Activated naive CD4-positive, alpha-beta T cell treated with Interleukin-2 at 50 U/mL for 16 hours (primary cell): ENCODE measurements at regions not wholly inside any gene's neighbourhood (a gene's known extent, or its start where the extent isn't known, plus 50 kb on each side); places are given as distances from the start of the nearest gene placed in this dataset.
"Not testable (repeated sequence)": the region's sequence is repeated elsewhere in the genome, so short reads cannot be mapped to it uniquely, and the experiment has no call there.

Experiments used
- DNase-seq: peaks from one replicate; pipeline ENCODE4 v3.0.0-alpha.2; 2020

DNA sequence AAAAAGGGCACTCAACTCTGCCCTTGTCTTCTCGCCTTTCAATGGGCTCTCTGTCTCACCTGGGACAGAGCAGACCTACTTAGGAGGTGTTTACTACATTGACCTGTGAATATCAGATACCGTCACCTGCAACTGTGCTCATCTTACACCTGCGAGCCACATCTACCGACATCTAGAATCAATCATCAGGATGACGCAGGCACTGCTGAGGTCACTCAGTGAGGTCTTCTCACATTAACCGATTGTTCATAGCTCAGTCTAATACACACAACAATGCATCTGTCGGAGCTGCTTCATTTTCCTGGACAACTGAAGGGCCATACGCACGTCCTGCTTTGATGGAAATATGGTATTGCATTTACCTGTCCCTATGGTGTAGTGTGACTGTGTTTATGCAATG is 211.9 kb downstream of the FGF9 start:
- no peak for DNase-seq

DNA sequence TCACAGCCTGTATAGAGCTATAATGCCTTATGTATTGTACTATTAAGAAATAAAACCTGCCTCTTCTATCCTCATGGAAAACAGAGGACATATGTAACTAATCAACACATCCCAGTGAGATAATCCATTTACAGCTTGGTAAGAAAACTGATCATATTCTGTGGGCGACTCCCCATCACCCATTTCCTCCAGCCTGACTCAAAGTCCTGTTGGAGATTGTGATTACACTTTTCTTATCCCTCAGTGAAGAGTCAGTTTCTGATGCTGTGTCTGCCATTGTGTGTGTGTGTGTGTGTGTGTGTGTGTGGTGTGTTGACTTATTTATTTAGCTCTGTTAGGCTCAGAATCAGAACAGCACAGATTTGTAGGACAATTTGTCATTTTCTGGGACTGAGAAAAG is 212.8 kb downstream of the FGF9 start:
- no peak for DNase-seq

DNA sequence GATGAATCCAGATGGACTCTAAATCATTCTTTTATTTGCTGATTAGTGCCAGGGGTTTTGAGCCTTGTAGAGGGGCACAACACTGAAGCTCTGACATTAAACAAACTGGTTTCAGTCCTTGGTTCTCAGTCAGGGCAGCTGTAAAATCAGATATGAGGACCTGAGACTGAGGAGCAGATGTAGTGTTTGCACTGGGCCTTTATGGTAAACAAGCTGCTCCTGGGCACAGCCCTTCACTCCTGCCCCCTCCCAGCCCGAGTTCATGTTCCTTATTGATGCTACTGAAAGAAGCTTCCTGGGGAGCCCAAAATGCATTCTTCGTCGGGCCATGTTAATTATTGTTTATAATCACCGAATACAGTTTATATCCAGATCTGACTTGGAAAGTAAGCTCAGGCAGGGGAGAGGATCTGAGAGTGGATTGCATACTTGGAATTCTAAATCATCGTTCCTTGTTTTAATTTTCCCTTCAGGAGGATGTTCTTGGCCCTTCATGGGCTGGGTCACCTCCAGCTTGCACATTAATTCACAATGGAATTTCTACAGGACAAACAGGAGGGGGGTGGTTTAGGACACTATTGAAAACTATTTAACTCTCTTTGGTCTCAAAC is 213.5 kb downstream of the FGF9 start:
- no peak for DNase-seq

DNA sequence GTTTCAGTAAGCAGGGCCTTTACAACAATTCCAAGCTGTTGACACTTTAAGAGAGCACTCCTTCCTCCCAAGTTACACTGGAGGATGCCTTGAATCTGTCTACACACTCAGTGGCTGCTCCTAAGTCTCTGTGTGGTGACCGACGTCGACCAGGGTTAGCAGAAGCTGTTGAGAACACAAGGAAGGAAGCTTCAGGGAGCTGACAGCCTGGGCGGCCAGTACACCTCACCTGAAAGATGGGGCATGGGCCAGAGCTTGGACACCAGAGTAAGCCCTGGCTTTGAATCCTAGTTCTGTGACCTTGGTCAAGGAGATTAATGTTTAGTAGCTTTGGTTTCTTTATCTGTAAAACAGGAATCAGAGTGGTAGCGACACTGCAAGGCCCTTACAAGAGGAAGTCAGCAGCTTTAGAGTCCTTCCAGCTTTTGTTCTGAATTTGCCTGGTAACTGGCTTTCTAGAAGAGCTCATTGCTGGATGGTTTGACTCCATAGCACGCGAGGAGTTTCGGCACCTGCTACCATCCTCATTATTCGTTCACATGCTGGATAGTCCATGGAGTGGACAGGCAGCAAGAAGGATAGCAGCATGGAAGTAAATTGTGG is 214.2 kb downstream of the FGF9 start:
- DNase-seq: no peak

DNA sequence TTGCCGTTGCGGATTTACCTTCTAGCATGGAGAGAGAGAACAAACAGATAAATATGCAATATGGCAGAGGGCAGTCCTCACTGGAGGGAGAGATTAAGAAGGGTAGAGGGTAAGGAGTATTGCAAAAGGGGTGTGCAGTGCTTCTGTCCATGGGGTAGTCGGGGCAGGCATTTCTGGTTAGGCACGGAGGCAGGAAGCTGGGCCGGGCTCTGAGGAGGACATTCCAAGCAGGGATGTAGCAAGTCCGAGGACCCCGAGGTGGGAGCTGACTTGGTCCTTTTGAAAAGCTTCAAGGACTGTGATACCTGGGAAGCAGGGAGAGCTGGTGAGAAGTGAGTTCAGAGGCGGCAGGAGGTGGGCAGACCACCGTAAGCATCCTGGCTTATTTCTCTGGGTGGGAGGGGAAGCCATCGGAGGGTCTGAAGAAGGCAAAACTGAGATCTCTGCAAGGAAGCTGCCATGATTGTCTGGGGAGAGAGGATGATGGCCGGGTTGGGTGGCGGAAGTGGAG is 214.9 kb downstream of the FGF9 start:
- DNase-seq: no peak

DNA sequence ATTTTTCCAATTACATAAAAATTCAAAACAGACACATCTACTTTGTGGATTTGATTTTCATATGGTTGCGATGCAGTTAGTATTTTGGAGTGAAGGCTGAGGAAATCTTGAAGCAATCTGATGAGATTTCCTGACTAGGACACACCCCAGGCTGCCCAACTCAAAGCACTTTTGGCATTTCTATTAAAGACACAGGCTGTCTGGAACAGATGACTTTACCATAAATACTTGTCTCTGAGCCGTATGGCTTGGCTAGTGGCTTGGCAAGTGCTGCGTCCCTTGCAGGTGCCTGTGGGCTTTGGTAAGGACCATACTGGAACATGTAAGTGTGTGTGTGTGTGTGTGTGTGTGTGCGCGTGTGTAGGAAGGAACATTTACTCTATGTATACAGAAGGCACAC is 218.8 kb downstream of the FGF9 start:
- no peak for DNase-seq

DNA sequence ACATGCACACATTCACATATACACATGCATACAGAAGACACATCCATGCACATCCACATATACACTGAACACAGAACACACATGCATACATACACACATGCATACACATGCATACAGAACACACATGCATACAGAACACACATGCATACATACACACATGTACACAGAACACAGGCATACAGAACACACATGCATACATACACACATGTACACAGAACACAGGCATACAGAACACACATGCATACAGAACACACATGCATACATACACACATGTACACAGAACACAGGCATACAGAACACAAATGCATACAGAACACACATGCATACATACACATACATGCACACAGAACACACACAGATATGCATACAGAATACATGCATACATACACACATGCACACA is 219.3 kb downstream of the FGF9 start:
- not testable (repeated sequence) for DNase-seq

DNA sequence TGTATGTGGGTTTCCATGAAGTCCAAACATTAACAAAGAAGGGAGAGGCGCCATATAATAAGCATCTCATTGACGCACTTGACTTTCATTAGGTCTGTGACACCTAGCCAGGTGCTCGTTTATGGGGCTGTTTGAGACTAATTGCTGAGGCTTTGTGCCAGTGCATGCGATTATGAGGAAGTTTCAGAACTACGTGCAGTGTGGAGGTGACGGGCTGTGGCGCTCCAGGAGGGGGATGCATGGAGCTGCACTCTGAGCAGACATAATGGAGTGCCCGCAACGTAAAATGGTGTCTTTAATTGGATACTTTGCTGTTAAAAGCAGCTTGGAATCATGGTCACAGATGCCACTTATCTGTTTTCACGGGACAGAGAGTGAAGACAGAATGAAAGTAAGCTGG is 223.2 kb downstream of the FGF9 start:
- no peak for DNase-seq

DNA sequence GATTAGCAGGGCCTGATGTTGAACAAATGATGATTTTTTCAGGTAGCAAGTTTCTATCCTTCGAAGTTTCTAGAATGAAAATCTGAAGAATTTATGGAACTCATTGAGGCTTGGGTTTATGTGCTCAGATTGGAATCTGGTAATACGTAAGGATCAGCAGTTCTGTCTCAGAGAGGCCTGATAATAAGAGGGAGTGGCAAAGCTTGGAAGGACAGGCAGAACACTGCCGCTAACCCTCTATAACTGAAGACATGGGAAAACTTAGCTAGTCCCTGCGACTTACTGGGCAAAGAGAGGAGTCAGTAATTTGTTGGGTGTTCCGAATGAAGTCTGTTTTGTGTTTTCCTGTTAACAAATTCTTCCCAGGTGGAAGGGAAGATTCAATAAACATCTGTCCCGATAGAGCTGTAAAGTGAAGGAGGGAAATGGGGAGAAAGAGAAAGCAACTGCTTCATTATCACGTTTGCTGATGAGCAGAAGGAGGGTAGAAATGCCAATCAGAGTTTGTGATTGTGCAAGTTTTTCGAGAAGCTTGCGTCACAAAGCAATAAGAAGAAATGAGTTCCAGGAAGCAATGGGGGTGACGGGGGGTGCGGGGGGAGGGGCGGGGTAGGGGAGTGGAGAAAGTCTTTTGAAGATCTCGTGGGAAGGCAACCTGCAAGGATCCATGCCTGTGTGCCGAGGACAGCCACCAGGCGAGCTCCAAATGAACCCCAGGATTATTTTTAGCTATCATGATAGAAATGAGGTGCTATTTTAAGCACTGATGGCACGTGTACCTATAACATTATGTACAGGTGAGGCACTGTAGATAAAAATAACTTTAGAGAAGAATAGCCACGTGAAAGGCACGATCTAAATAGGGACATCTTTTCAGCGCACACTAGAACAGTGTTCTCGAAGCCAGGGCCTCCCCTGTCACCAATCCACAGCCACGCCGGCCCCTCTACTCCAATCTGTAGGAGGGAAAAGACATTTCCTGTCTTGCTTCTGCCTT is 224.1 kb downstream of the FGF9 start:
- no peak for DNase-seq

DNA sequence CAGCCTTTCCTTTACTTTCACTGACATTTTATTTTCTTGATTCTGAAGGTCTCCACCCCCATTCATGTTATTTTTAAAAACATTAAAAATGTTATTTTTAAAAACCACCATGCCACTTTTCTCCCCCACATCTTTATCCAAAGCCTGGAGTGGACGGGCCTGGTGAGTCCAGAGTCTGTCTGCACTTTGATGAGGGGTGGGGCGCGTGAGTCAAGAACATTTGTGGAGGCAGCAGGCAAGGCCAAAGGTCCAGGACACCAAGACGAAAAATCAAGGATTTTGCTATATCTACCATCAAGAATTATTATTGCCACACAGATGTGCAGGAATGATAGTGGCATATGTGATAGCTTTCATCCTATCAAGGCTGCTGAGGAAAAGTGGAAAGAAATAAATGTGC is 224.9 kb downstream of the FGF9 start:
- DNase-seq: no peak

DNA sequence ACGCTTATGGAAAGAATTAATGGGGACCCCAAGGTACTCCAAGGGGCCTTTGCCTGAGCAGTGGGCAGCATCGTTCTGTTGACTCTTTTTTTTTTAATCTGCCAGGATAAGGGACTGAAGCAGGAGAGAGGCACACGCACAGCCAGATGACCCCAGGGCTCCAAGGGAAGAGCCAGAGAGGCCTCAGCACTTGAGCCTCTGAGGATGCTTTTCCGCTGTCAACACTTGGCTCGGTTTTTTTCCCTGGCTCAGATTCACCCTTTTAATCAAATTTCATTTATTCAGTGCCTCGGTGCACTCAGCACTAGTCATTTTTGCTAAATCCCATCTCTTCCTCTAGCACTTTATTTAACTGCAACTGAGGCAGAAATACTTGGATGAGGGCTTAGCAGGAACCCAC is 226.3 kb downstream of the FGF9 start:
- DNase-seq: no peak

DNA sequence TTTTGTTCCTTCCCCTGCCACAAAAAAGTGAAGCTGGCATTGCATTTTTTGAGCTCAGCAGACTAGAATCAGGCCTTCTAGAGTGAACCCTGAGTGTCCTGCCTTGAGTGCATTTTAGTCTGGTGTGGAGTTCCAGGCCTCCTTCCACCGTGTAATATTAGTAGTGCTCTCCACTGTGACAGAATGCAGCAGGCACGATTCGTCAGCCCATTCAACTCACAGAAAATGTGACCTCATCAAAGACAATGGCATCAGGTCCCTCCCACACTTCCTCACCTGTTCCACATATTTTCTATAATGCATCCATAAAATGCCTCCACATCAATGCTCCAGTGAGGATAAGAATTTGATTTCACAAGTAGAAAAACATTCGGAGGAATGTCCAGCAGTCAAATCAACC is 227.6 kb downstream of the FGF9 start:
- DNase-seq: no peak

DNA sequence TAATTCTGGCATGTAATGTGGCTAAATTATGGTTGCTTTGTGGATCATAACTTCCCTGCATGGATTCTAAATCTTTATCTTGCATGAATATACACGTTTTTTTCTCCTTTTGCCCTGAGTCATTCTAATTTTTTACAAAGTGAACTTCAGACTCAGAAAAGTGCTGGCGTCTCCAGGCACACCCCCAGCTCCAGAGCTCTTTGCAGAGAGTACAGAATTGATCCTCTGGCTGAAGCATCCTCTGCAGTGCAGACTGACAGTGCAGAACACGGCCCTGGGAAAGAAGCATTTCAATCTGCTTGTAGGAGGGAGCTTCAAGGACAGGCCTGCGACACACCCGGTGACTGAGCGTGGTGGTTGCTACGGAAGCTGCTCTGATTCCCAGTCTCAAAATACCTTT is 228.1 kb downstream of the FGF9 start:
- DNase-seq: no peak

DNA sequence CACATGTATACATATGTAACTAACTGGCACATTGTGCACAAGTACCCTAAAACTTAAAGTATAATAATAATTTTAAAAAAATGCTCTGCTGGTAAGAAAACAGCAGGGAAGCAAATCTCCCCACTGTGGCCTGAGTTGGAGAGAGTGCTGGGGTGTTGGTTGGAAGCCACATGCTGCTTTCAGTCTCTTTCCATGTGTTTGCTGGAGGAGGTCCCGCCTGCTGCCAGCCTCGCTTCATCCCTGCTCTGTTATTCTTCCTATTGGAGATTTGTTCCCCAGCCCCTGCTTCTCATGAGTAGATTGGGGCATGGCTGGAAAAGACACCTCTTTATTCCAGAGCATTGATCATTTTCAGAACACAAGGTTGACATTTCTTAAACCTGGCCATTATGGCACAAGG is 230.5 kb downstream of the FGF9 start:
- no peak for DNase-seq

DNA sequence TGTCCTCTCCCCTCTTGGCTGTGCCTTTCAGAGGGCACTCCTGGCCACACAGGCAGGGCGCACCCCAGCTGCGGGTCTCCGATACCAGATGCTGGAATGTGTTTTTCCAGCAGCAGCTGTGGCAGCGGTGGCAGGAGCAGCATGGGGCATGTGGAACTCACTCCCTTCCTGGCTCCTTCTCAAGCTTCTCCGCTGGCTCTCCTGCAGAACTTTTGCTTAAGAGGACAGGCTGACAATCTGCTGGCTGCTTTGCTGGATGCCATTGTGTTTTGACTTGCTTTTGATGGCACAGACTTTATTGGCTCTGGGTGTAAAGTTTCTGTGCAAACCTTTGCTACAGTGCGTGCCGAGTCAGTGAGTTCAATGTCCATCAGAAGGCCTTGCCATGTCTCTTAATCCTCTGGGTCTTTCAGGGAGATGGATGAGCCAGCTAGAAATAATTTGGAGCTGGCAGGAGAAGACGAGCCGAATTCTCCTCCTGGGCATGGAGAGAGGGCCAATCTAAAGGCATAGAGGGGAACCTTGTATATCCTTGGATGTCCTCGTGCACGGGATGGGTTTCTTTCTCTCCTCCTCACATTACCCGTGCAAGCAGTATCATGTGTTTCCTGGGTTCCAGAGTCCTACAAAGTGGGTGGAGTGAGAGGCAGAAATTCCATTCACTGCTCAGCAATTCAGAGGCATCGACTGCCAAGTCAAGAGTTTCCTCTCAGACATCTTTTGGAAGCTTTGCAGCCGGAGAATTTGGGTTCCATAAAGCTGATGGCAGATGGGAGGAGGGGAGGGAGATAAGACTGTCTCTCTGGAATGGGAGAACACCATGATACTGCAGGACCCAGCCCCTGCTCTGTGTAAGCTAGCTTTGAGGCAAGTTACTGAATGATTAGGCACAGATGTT is 231.2 kb downstream of the FGF9 start:
- DNase-seq: no peak

DNA sequence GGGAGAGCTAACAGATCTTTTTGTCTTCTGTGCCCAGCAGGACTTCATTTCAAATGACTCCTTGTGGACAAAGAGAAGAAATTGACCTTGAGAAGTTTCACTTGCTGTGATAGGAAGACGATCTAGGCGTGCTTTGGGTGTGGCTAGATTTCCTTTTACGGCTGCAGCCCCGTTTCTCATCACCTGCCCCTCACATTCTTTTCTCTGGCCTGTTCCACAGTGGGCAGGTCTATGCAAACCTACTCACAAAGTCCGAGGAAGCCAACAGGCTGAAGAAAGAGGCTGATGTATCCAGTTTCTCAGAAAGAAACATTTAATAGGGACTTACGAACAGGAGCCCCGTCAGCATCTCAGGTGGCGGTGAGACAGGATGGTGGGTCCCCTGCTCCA is 231.8 kb downstream of the FGF9 start:
- DNase-seq: no peak

DNA sequence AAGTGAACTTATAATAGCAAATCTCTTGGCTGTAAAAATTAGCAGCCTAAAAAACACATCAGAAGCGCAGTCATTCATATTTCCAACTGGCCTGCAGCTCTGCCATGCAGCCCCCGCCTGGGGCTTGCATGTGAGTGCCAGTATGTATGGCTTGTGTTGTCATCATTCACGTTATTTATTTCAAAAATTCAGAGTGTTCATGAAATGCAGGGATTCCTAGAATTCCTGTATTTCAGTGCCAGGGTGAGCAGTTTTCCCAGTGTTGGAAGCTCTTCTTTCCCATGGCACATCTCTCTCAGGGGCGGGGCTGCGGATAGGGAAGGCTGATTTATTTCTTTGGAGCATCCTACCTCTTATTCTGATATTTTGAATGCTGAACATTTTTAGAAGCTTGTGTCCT is 234.6 kb downstream of the FGF9 start:
- DNase-seq: no peak

DNA sequence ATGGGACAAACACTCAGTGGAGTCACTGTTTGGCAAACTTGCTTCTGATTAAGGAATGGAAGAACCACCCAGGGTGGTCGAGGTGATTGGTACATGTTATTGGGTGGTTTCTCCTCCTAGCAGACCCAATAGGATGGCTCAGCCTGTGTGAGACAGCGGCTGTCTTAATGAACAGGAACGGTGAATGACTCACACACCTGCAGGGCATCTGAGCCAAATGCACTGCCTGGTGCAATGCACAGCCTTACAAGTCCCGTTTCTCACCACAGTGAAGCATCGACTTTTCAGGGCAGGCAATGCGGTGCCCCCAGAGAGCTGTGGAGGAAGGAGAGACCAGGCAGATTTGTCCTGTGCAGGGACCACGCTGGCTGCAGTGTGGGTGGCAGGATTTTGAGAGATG is 238.5 kb downstream of the FGF9 start:
- no peak for DNase-seq

DNA sequence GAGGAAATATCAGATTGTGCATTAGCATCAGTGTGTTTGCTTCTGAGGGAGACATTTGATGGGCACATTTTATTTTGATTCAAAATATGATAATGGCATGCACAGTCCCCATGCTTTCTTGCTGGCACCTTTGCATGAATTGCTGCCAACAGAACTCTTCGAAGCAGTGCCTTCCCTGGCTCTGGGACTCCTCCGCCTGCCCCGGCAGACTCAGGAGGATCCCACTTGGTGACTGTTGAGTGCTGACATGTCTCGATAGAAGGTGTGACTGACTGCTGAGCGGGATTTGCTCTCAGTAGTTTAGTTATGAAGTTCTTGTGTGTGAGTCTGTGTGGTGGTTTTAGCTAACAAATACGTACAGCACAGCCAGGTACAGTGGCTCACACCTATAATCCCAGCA is 239.7 kb downstream of the FGF9 start:
- no peak for DNase-seq

DNA sequence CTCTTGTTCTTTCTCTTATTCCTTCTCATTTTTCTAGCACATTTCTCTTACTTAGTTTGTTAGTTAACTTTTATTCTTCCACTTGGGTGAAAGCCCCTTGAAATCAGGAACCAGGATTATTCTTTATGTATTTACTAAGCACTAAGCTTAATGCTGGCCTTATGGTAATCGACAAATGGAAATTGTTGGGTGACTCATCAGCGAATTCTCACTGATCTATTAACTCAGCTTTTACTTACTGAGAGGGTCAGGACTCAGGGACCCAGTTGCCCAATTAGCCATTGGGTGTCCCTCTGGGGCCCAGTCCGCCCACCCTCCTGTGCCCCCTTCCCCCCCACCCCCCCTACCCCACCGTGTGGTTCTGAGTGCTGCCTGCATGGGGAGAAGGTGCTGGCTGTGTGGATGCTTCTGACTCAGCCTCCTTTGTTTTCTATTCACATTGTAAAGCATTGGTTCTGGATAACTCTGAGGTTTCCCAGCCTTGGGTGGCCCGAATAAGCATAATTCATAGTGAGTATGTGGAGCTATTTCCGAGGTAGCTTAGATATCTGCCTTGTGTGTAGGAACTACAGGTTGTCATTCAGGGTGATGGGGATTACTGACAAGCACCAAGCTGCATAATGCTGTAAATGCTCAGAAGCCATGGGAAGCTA is 240.9 kb downstream of the FGF9 start:
- no peak for DNase-seq

DNA sequence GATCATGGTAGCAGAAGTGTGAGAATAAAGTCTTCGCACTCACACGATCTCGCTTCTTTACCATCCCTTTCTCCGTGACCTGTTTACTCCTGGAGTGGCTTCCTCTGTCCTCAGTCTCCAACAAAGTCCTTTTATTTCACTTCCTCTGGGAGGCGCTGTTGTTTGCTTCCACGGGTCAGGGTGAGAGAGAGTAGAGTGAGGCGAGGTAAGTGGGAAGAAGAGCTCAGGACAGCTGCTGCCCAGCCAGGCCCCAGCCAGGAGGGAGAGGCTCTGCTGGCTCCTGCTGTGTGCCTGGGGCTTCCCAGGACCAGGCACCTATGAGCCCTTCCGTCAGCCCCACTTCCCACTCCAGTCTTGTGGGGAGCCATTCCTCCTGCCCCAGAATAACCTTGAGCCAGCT is 242.1 kb downstream of the FGF9 start:
- no peak for DNase-seq
